WTC11 (cell line): ENCODE measurements at regions not wholly inside any gene's neighbourhood (a gene's known extent, or its start where the extent isn't known, plus 50 kb on each side); places are given as distances from the start of the nearest gene placed in this dataset.

Source experiments
- ATAC-seq: fragments of 200-7000 bp; cut with Tn5 transposase; 2 replicates; pipeline ENCODE4 v1.10.0; 2021; ENCODE audit warnings: mild to moderate bottlenecking, moderate library complexity
- CTCF ChIA-PET: fragments of 300-600 bp; sonication (Branson Sonifier 250); formaldehyde crosslinking; loops from one replicate; lab custom pipeline; 2021; ENCODE audit warnings: antibody characterized with exemption; lab: Charles Lee
- POLR2A ChIA-PET: fragments of 350-600 bp; sonication (Branson Sonifier 250); formaldehyde crosslinking; loops from one replicate; lab custom pipeline; 2021; ENCODE audit warnings: antibody characterized with exemption; lab: Charles Lee
- DNase-seq: peaks from one replicate; pipeline ENCODE4 v3.0.0; 2021; ENCODE audit warnings: low spot score
- H3K27ac Mint-ChIP-seq: 2 replicates; pipeline ENCODE4 v1.8.0; 2021; ENCODE audit warnings: mixed read lengths
- H3K27me3 Mint-ChIP-seq: 2 replicates; pipeline ENCODE4 v1.8.0; 2021; ENCODE audit warnings: low read depth, mild to moderate bottlenecking, moderate library complexity, mixed read lengths
- H3K36me3 Mint-ChIP-seq: 2 replicates; pipeline ENCODE4 v1.8.0; 2021; ENCODE audit warnings: mixed read lengths
- H3K4me1 Mint-ChIP-seq: 2 replicates; pipeline ENCODE4 v1.8.0; 2022; ENCODE audit warnings: mixed read lengths
- H3K4me3 Mint-ChIP-seq: 2 replicates; pipeline ENCODE4 v1.8.0; 2021; ENCODE audit warnings: mild to moderate bottlenecking, moderate library complexity, mixed read lengths
- H3K9me3 Mint-ChIP-seq: 2 replicates; pipeline ENCODE4 v1.8.0; 2021; ENCODE audit warnings: mixed read lengths
- ATF6 ChIP-seq: sonication (generic); formaldehyde crosslinking; IDR thresholded peaks from 2 replicates; pipeline ENCODE4 v1.8.1; 2023; ENCODE audit warnings: mild to moderate bottlenecking, missing genetic modification reagents
- CDX4 ChIP-seq: fragments of 250-450 bp; sonication (Bioruptor Pico); IDR thresholded peaks from 2 replicates; pipeline ENCODE4 v1.9.0; 2021; ENCODE audit warnings: moderate library complexity, mild to moderate bottlenecking, inconsistent platforms, borderline replicate concordance
- FOXJ3 ChIP-seq: sonication (generic); formaldehyde crosslinking; IDR thresholded peaks from 2 replicates; pipeline ENCODE4 v1.9.0; 2021; ENCODE audit warnings: missing genetic modification reagents, mild to moderate bottlenecking, borderline replicate concordance
- FOXK1 ChIP-seq: sonication (generic); formaldehyde crosslinking; IDR thresholded peaks from 2 replicates; pipeline ENCODE4 v1.8.0; 2022; ENCODE audit warnings: mild to moderate bottlenecking, moderate library complexity, missing genetic modification reagents
- HMGXB4 ChIP-seq: sonication (generic); formaldehyde crosslinking; IDR thresholded peaks from 2 replicates; pipeline ENCODE4 v1.8.1; 2023; ENCODE audit warnings: mild to moderate bottlenecking, moderate library complexity, missing genetic modification reagents
- NFATC4 ChIP-seq: fragments of 250-450 bp; sonication (Bioruptor Pico); IDR thresholded peaks from 2 replicates; pipeline ENCODE4 v1.9.0; 2021; ENCODE audit warnings: mild to moderate bottlenecking
- NR1H2 ChIP-seq: sonication (generic); formaldehyde crosslinking; IDR thresholded peaks from 2 replicates; pipeline ENCODE4 v1.9.0; 2021; ENCODE audit warnings: mild to moderate bottlenecking, moderate library complexity, missing genetic modification reagents
- RELA ChIP-seq: sonication (generic); formaldehyde crosslinking; IDR thresholded peaks from 2 replicates; pipeline ENCODE4 v1.8.1; 2022; ENCODE audit warnings: missing genetic modification reagents, mild to moderate bottlenecking, borderline replicate concordance
- SMAD4 ChIP-seq: sonication (generic); formaldehyde crosslinking; IDR thresholded peaks from 2 replicates; pipeline ENCODE4 v1.8.0; 2022; ENCODE audit warnings: mild to moderate bottlenecking, missing genetic modification reagents
- USF1 ChIP-seq: sonication (generic); formaldehyde crosslinking; IDR thresholded peaks from 2 replicates; pipeline ENCODE4 v1.8.0; 2022; ENCODE audit warnings: mild to moderate bottlenecking, missing genetic modification reagents
- ZNF263 ChIP-seq: sonication (generic); formaldehyde crosslinking; IDR thresholded peaks from 2 replicates; pipeline ENCODE4 v1.8.1; 2022; ENCODE audit warnings: low read depth, mild to moderate bottlenecking, moderate library complexity, missing genetic modification reagents
- ZNF423 ChIP-seq: fragments of 250-450 bp; sonication (Bioruptor Pico); IDR thresholded peaks from 2 replicates; pipeline ENCODE4 v2.1.2; 2022; ENCODE audit warnings: mild to moderate bottlenecking, moderate library complexity
- ZNF532 ChIP-seq: fragments of 250-450 bp; sonication (Bioruptor Pico); IDR thresholded peaks from 2 replicates; pipeline ENCODE4 v1.9.0; 2021; ENCODE audit warnings: mild to moderate bottlenecking, borderline replicate concordance
- ZSCAN18 ChIP-seq: fragments of 250-450 bp; sonication (Bioruptor Pico); IDR thresholded peaks from 2 replicates; pipeline ENCODE4 v2.1.2; 2022; ENCODE audit warnings: mild to moderate bottlenecking, moderate library complexity

- TF ChIP-seq HMGXB4 (CRISPR knock-in tag) = no peak
- TF ChIP-seq RELA (CRISPR knock-in tag) = no peak
- no peak for TF ChIP-seq NR1H2 (CRISPR knock-in tag)
- no peak for TF ChIP-seq USF1 (CRISPR knock-in tag)
- no peak for TF ChIP-seq ZSCAN18 (CRISPR knock-in tag)
- TF ChIP-seq, all 79 proteins: peak for 0
These were observed 939.5 kb upstream of the FANCL start (continued) for GRCh38 chr2:59180621-59181020.

- H3K36me3 Mint-ChIP-seq = no peaks in the 10 kb centered on the region
- TF ChIP-seq ZNF263 (no peak), FOXJ3 (CRISPR knock-in tag) (no peak), ZNF532 (CRISPR knock-in tag) (no peak), NFATC4 (no peak), CDX4 (CRISPR knock-in tag) (no peak), ZNF423 (CRISPR knock-in tag) (no peak), FOXK1 (CRISPR knock-in tag) (no peak), ATF6 (CRISPR knock-in tag) (no peak), SMAD4 (CRISPR knock-in tag) (no peak)
- TF ChIP-seq, all 79 proteins: peak for 0
- POLR2A ChIA-PET = interaction anchor here (0.6 kb wide), 1 partner anchor 135 kb away, joined by 3 read pairs; no protein-coding TSS in a partner anchor
- H3K4me1 Mint-ChIP-seq = peaks cover 29% of the 10 kb centered on the region
- H3K27me3 Mint-ChIP-seq = peaks cover 50% of the 10 kb centered on the region
- H3K9me3 Mint-ChIP-seq = no peaks in the 10 kb centered on the region
- H3K27ac Mint-ChIP-seq = no peak overlapping the region
- H3K4me3 Mint-ChIP-seq = no peak overlapping the region
- CTCF ChIA-PET = no interaction called here
- no peak for ATAC-seq
- DNase-seq = no peak
These were observed 939.0 kb upstream of the FANCL start for GRCh38 chr2:59180111-59180510.
